ENCODE measurements at regions not wholly inside any gene's neighbourhood (a gene's known extent, or its start where the extent isn't known, plus 50 kb on each side); places are given as distances from the start of the nearest gene placed in this dataset.

- H3K27me3 ChIP-seq (ENCODE audit: control insufficient read depth, low read length) = no peaks in the 10 kb centered on the region
- no peak overlapping the region for H3K4me2 ChIP-seq (ENCODE audit: low read length)
- no peaks in the 10 kb centered on the region for H4K20me1 ChIP-seq (ENCODE audit: control insufficient read depth, insufficient read depth, low read depth, low read length)
- H3K9me3 ChIP-seq (ENCODE audit: control insufficient read depth, insufficient read depth, low read length) = no peaks in the 10 kb centered on the region
- H3K9me2 ChIP-seq (replicated peaks; ENCODE audit: control insufficient read depth, low read length) = no peaks in the 10 kb centered on the region
- H3K27ac ChIP-seq (ENCODE audit: low read depth, low read length) = no peak overlapping the region
- H3K79me2 ChIP-seq (ENCODE audit: control insufficient read depth, low read length) = no peaks in the 10 kb centered on the region
- no peaks in the 10 kb centered on the region for H3K36me3 ChIP-seq (ENCODE audit: control insufficient read depth, low read length)
- TF ChIP-seq EZH2phosphoT487 (IDR thresholded peaks at IDR 0.05; ENCODE audit: borderline replicate concordance, low read length) (no peak), CTCF (IDR thresholded peaks at IDR 0.05; ENCODE audit: low read depth, low read length, poor library complexity, severe bottlenecking) (no peak)
- H3K4me1 ChIP-seq (ENCODE audit: control insufficient read depth, low read length) = peaks cover 6% of the 10 kb centered on the region; the same call in 1 of the 2 replicates
- no peak overlapping the region for H3K4me3 ChIP-seq (ENCODE audit: low read length)
- no peaks in the 10 kb centered on the region for H3F3A ChIP-seq (ENCODE audit: control insufficient read depth, insufficient read depth)
Measured at GRCh38 chr16:85502357-85502756, 110.8 kb upstream of the GSE1 start.

- no peaks in the 10 kb centered on the region for H3K9me3 ChIP-seq (ENCODE audit: control insufficient read depth, insufficient read depth, low read length)
- no peaks in the 10 kb centered on the region for H3K9me2 ChIP-seq (replicated peaks; ENCODE audit: control insufficient read depth, low read length)
- H3K4me3 ChIP-seq (ENCODE audit: low read length) = no peak overlapping the region
- H3K36me3 ChIP-seq (ENCODE audit: control insufficient read depth, low read length) = no peaks in the 10 kb centered on the region
- no peaks in the 10 kb centered on the region for H3K79me2 ChIP-seq (ENCODE audit: control insufficient read depth, low read length)
- H4K20me1 ChIP-seq (ENCODE audit: control insufficient read depth, insufficient read depth, low read depth, low read length) = no peaks in the 10 kb centered on the region
- no peaks in the 10 kb centered on the region for H3F3A ChIP-seq (ENCODE audit: control insufficient read depth, insufficient read depth)
- no peak overlapping the region for H3K4me2 ChIP-seq (ENCODE audit: low read length)
- peaks cover 1% of the 10 kb centered on the region; the same call in 1 of the 2 replicates for H3K4me1 ChIP-seq (ENCODE audit: control insufficient read depth, low read length)
- H3K27ac ChIP-seq (ENCODE audit: low read depth, low read length) = no peak overlapping the region
- TF ChIP-seq CTCF (IDR thresholded peaks at IDR 0.05; ENCODE audit: low read depth, low read length, poor library complexity, severe bottlenecking) (no peak), EZH2phosphoT487 (IDR thresholded peaks at IDR 0.05; ENCODE audit: borderline replicate concordance, low read length) (no peak)
- no peaks in the 10 kb centered on the region for H3K27me3 ChIP-seq (ENCODE audit: control insufficient read depth, low read length)
Measured at GRCh38 chr16:85503679-85504231, 109.4 kb upstream of the GSE1 start.

GRCh38 chr16:85504242-85504641 is 108.9 kb upstream of the GSE1 start:
- TF ChIP-seq EZH2phosphoT487 (IDR thresholded peaks at IDR 0.05; ENCODE audit: borderline replicate concordance, low read length) = no peak
- no peak for TF ChIP-seq CTCF (IDR thresholded peaks at IDR 0.05; ENCODE audit: low read depth, low read length, poor library complexity, severe bottlenecking)
- no peaks in the 10 kb centered on the region for H4K20me1 ChIP-seq (ENCODE audit: control insufficient read depth, insufficient read depth, low read depth, low read length)
- no peaks in the 10 kb centered on the region for H3F3A ChIP-seq (ENCODE audit: control insufficient read depth, insufficient read depth)
- no peaks in the 10 kb centered on the region for H3K9me3 ChIP-seq (ENCODE audit: control insufficient read depth, insufficient read depth, low read length)
- H3K4me2 ChIP-seq (ENCODE audit: low read length) = no peak overlapping the region
- H3K4me1 ChIP-seq (ENCODE audit: control insufficient read depth, low read length) = no peaks in the 10 kb centered on the region
- H3K9me2 ChIP-seq (replicated peaks; ENCODE audit: control insufficient read depth, low read length) = no peaks in the 10 kb centered on the region
- H3K79me2 ChIP-seq (ENCODE audit: control insufficient read depth, low read length) = no peaks in the 10 kb centered on the region
- no peaks in the 10 kb centered on the region for H3K36me3 ChIP-seq (ENCODE audit: control insufficient read depth, low read length)
- no peak overlapping the region for H3K4me3 ChIP-seq (ENCODE audit: low read length)
- no peaks in the 10 kb centered on the region for H3K27me3 ChIP-seq (ENCODE audit: control insufficient read depth, low read length)
- no peak overlapping the region for H3K27ac ChIP-seq (ENCODE audit: low read depth, low read length)
